Erythroblast (primary cell): ENCODE measurements at regions not wholly inside any gene's neighbourhood (a gene's known extent, or its start where the extent isn't known, plus 50 kb on each side); places are given as distances from the start of the nearest gene placed in this dataset.

ENCODE experiments used
- GATA1 ChIP-seq: IDR thresholded peaks from 2 replicates; pipeline ENCODE4 v1.6.1; 2011; ENCODE audit warnings: low read depth, mild to moderate bottlenecking, control low read depth, low read length, moderate library complexity
- POLR2A ChIP-seq: IDR thresholded peaks from 2 replicates; pipeline ENCODE4 v1.6.1; 2011; ENCODE audit warnings: mild to moderate bottlenecking, low read length

GRCh38 chr5:98415663-98416062 is 357.8 kb upstream of the RGMB start:
- TF ChIP-seq POLR2A (no peak), GATA1 (no peak)
